K562 (cell line): ENCODE measurements at regions not wholly inside any gene's neighbourhood (a gene's known extent, or its start where the extent isn't known, plus 50 kb on each side); places are given as distances from the start of the nearest gene placed in this dataset.

Experiments used
- E2F1 ChIP-seq: sonication (generic); formaldehyde crosslinking; IDR thresholded peaks from 2 replicates; pipeline ENCODE4 v1.8.1; 2023; ENCODE audit warnings: mild to moderate bottlenecking, missing genetic modification reagents, moderate library complexity
- HDAC2 ChIP-seq: fragments of 450-650 bp; IDR thresholded peaks from 2 replicates; pipeline ENCODE4 v1.6.1; 2016; ENCODE audit warnings: mild to moderate bottlenecking
- MEF2A ChIP-seq: IDR thresholded peaks from 2 replicates; pipeline ENCODE4 v1.6.1; 2011; ENCODE audit warnings: low read depth, mild to moderate bottlenecking, low read length, moderate library complexity; ENCODE audit not compliant: control insufficient read depth
- MTA1 ChIP-seq: fragments of 450-650 bp; IDR thresholded peaks from 2 replicates; pipeline ENCODE4 v1.6.1; 2017; ENCODE audit warnings: borderline replicate concordance
- NCOA4 ChIP-seq: fragments of 450-650 bp; IDR thresholded peaks from 2 replicates; pipeline ENCODE4 v1.6.1; 2018; ENCODE audit warnings: mild to moderate bottlenecking; ENCODE audit not compliant: partially characterized antibody
- REST ChIP-seq, 2 experiments: fragments of 450-650 bp; formaldehyde crosslinking in 1 of 2; IDR thresholded peaks; 2 replicates each; pipeline versions ENCODE4 v1.4.0 to v1.6.1; 2014 to 2020; ENCODE audit warnings: mild to moderate bottlenecking in 2 of 2, borderline replicate concordance in 1 of 2, low read depth in 1 of 2
- SMAD1 ChIP-seq: fragments of 150-350 bp; IDR thresholded peaks from 2 replicates; pipeline ENCODE4 v1.6.1; 2014; ENCODE audit warnings: low read length, low read depth; ENCODE audit not compliant: partially characterized antibody
- SPI1 ChIP-seq: IDR thresholded peaks from 2 replicates; pipeline ENCODE4 v1.6.1; 2011; ENCODE audit warnings: low read depth, low read length, control low read depth, borderline replicate concordance
- STAT6 ChIP-seq: sonication (generic); formaldehyde crosslinking; IDR thresholded peaks from 2 replicates; pipeline ENCODE4 v1.8.1; 2023; ENCODE audit warnings: mild to moderate bottlenecking, missing genetic modification reagents
- ZNF12 ChIP-seq: sonication (generic); formaldehyde crosslinking; IDR thresholded peaks from 2 replicates; pipeline ENCODE4 v1.4.0; 2020; ENCODE audit warnings: mild to moderate bottlenecking, missing genetic modification reagents
- ZNF121 ChIP-seq: sonication (generic); formaldehyde crosslinking; conservative IDR thresholded peaks from 2 replicates; pipeline ENCODE4 v1.8.0; 2022; ENCODE audit warnings: missing genetic modification reagents
- ZNF354B ChIP-seq: fragments of 250-450 bp; sonication (Bioruptor Pico); IDR thresholded peaks from 2 replicates; pipeline ENCODE4 v1.4.0; 2020

GRCh38 chr3:182216311-182216970, 504.7 kb downstream of the SOX2 start (continued):
- no peak for TF ChIP-seq REST (IDR thresholded peaks at IDR 0.05; ENCODE audit: borderline replicate concordance)
- TF ChIP-seq REST (CRISPR knock-in tag; IDR thresholded peaks at IDR 0.05; ENCODE audit: low read depth), result no peak
- no peak for TF ChIP-seq HDAC2
- TF ChIP-seq E2F1, result no peak
- no peak for TF ChIP-seq STAT6 (CRISPR knock-in tag)
- TF ChIP-seq SMAD1, result no peak
- no peak for TF ChIP-seq MTA1
- no peak for TF ChIP-seq ZNF354B (CRISPR knock-in tag)
- no peak for TF ChIP-seq MEF2A
- TF ChIP-seq ZNF121 (CRISPR knock-in tag), result no peak
- no peak for TF ChIP-seq NCOA4
- TF ChIP-seq SPI1, result no peak
- no peak for TF ChIP-seq ZNF12 (CRISPR knock-in tag)
